Pancreas (tissue), 10 donors: ENCODE measurements at regions not wholly inside any gene's neighbourhood (a gene's known extent, or its start where the extent isn't known, plus 50 kb on each side); places are given as distances from the start of the nearest gene placed in this dataset.
A peak's percentile ranks its signal among the peaks of the same experiment; 100 is the strongest.
"Not testable (repeated sequence)": the region's sequence is repeated elsewhere in the genome, so short reads cannot be mapped to it uniquely, and the experiment has no call there.

Source experiments
- ATAC-seq, 4 donors: fragments of 200-7000 bp; cut with Tn5 transposase; one replicate each; pipeline versions ENCODE4 v1.8.0 to v1.9.1; 2020; ENCODE audit warnings: mild to moderate bottlenecking in 4 of 4, moderate library complexity in 4 of 4
- DNase-seq, 6 donors: peaks; one replicate each; pipeline ENCODE4 v3.0.0-alpha.2; 2020
- FAIRE-seq: peaks from 2 replicates; lab custom pipeline; 2012; peaks lifted over from hg19 to GRCh38; lab: Jason Lieb, UNC
- H3K27ac ChIP-seq, 4 donors: fragments of 200-600 bp; sonication (generic); 1 replicate in 3 of 4; 2 replicates in 1 of 4; pipeline versions ENCODE4 v1.5.0 to v1.8.0; 2020
- H3K27me3 ChIP-seq, 4 donors: fragments of 200-600 bp; one replicate each; pipeline ENCODE4 v1.8.0; 2021
- H3K36me3 ChIP-seq, 3 donors: fragments of 200-600 bp; sonication (generic) in 1 of 3; one replicate each; pipeline versions ENCODE4 v1.5.0 to v1.8.0; 2020 to 2021
- H3K4me1 ChIP-seq, 3 donors: fragments of 200-600 bp; one replicate each; pipeline ENCODE4 v1.8.0; 2021
- H3K4me3 ChIP-seq, 4 donors: fragments of 200-600 bp; sonication (generic) in 2 of 4; one replicate each; pipeline versions ENCODE4 v1.5.0 to v1.8.0; 2020 to 2021
- H3K9me3 ChIP-seq, 4 donors: fragments of 200-600 bp; one replicate each; pipeline ENCODE4 v1.8.0; 2021
- CTCF ChIP-seq, 4 donors: fragments of 200-600 bp; sonication (generic) in 3 of 4; IDR thresholded peaks; one replicate each; pipeline versions ENCODE4 v1.5.0 to v1.8.0; 2021; ENCODE audit warnings: antibody characterized with exemption in 4 of 4
- WGBS, 2 donors: extraction: QIAGEN DNeasy Blood & Tissue Kit; methylation state at CpG; one replicate each; pipeline ENCODE4 v1.1.7; 2013; 5-methylcytosine and 5-hydroxymethylcytosine counted together
- intact Hi-C, 3 donors: fragments of 100-400 bp; cut with DNase I; formaldehyde crosslinking; loops; one replicate each; pipeline versions ENCODE4 v1.11.1 to v1.14.2; 2022
- donor health status: healthy with polysubstance abuse.
- donor health status: DM: no; HTN: no; CAD: no; lungs with moderate emphysema.
- donor health status: DM: no; HTN: no; CAD: no.
- donor health status: control.
- donor health status: control.
- donor health status: Bipolar disorder and iron deficiency.
- donor health status: DM: yes; HTN: yes; CAD: no.
- donor health status: DM: no; HTN: no; CAD: no.
- donor health status: DM: no; HTN: no; CAD: no.
- donor health status: DM: yes; HTN: yes; CAD: no.

- intact Hi-C loops = no loop called here
- no peaks in the 10 kb centered on the region for H3K27me3 ChIP-seq
- TF ChIP-seq CTCF (IDR thresholded peaks at IDR 0.05) = no peak
- DNase-seq = no peak
- no peak overlapping the region for H3K4me3 ChIP-seq
- no peaks in the 10 kb centered on the region for H3K36me3 ChIP-seq
- H3K4me1 ChIP-seq = no peaks in the 10 kb centered on the region
- WGBS, 2 donors = 51 to 56% methylated on average over 4 of the region's 4 CpGs
- ATAC-seq = no peak
- H3K27ac ChIP-seq = no peak overlapping the region
- no peaks in the 10 kb centered on the region for H3K9me3 ChIP-seq
- FAIRE-seq = no peak
These were observed 148.0 kb upstream of the FREM1 start for GRCh38 chr9:15058236-15058635.

GRCh38 chr9:15055284-15055683 lies 145.1 kb upstream of the FREM1 start:
- WGBS, 2 donors = 44 to 71% methylated on average over 4 of the region's 4 CpGs
- peak in 1 of 4 donors; percentile 54 for ATAC-seq
- not testable (repeated sequence) for FAIRE-seq

GRCh38 chr9:15048772-15049171 lies 138.5 kb upstream of the FREM1 start:
- TF ChIP-seq CTCF (IDR thresholded peaks at IDR 0.05) = no peak
- H3K4me3 ChIP-seq = no peak overlapping the region
- FAIRE-seq (no peak), ATAC-seq (no peak), DNase-seq (no peak)
- H3K36me3 ChIP-seq = no peaks in the 10 kb centered on the region
- H3K4me1 ChIP-seq = no peaks in the 10 kb centered on the region
- 37 to 40% methylated on average over 1 of the region's 1 CpG for WGBS, 2 donors
- H3K9me3 ChIP-seq = no peaks in the 10 kb centered on the region
- no peaks in the 10 kb centered on the region for H3K27me3 ChIP-seq
- intact Hi-C loops = no loop called here
- H3K27ac ChIP-seq = no peak overlapping the region

More at GRCh38 chr9:15055284-15055683, 145.1 kb upstream of the FREM1 start:
- H3K27me3 ChIP-seq, DNase-seq, H3K4me1 ChIP-seq, H3K4me3 ChIP-seq, intact Hi-C loops, H3K9me3 ChIP-seq, H3K36me3 ChIP-seq, H3K27ac ChIP-seq: not testable (repeated sequence)

- Histone ChIP-seq H3K27me3 (no peaks in the 10 kb centered on the region), H3K4me1 (no peaks in the 10 kb centered on the region), H3K27ac (no peak overlapping the region), H3K9me3 (no peaks in the 10 kb centered on the region), H3K4me3 (no peak overlapping the region), H3K36me3 (no peaks in the 10 kb centered on the region)
- no peak for FAIRE-seq
- intact Hi-C loops = no loop called here
- no peak for ATAC-seq
- DNase-seq = no peak
- TF ChIP-seq CTCF (IDR thresholded peaks at IDR 0.05) = no peak
- 73 to 89% methylated on average over 5 of the region's 5 CpGs for WGBS, 2 donors
These were observed 136.9 kb upstream of the FREM1 start for GRCh38 chr9:15047028-15047551.

- FAIRE-seq (no peak), ATAC-seq (no peak)
- WGBS, 2 donors = 95 to 96% methylated on average over 4 of the region's 4 CpGs
These were observed 123.1 kb upstream of the FREM1 start for GRCh38 chr9:15033316-15033715.

More at GRCh38 chr9:15033316-15033715, 123.1 kb upstream of the FREM1 start:
- no peak for DNase-seq
- intact Hi-C loops = no loop called here
- Histone ChIP-seq H3K4me1 (no peaks in the 10 kb centered on the region), H3K4me3 (no peak overlapping the region), H3K27ac (no peak overlapping the region), H3K9me3 (no peaks in the 10 kb centered on the region), H3K36me3 (no peaks in the 10 kb centered on the region), H3K27me3 (no peaks in the 10 kb centered on the region)
- no peak for TF ChIP-seq CTCF (IDR thresholded peaks at IDR 0.05)
